IgD-negative memory B cell (primary cell): ENCODE measurements at regions not wholly inside any gene's neighbourhood (a gene's known extent, or its start where the extent isn't known, plus 50 kb on each side); places are given as distances from the start of the nearest gene placed in this dataset.

Experiments used
- H3K27ac Mint-ChIP-seq, 3 donors: one replicate each; pipeline ENCODE4 v1.8.0; 2020 to 2022; ENCODE audit warnings: mild to moderate bottlenecking in 3 of 3, mixed read lengths in 3 of 3, moderate library complexity in 1 of 3
- H3K27me3 Mint-ChIP-seq: one replicate; pipeline ENCODE4 v1.8.0; 2021; ENCODE audit warnings: mixed read lengths
- H3K36me3 Mint-ChIP-seq: one replicate; pipeline ENCODE4 v1.8.0; 2020; ENCODE audit warnings: mild to moderate bottlenecking, mixed read lengths
- H3K4me1 Mint-ChIP-seq, 3 donors: one replicate each; pipeline ENCODE4 v1.8.0; 2020 to 2022; ENCODE audit warnings: mixed read lengths in 3 of 3, mild to moderate bottlenecking in 1 of 3
- H3K4me3 Mint-ChIP-seq, 4 donors: one replicate each; pipeline ENCODE4 v1.8.0; 2020 to 2022; ENCODE audit warnings: mild to moderate bottlenecking in 4 of 4, mixed read lengths in 4 of 4, moderate library complexity in 3 of 4
- H3K9me3 Mint-ChIP-seq, 3 donors: one replicate each; pipeline ENCODE4 v1.8.0; 2020 to 2021; ENCODE audit warnings: mixed read lengths in 3 of 3, mild to moderate bottlenecking in 1 of 3

DNA sequence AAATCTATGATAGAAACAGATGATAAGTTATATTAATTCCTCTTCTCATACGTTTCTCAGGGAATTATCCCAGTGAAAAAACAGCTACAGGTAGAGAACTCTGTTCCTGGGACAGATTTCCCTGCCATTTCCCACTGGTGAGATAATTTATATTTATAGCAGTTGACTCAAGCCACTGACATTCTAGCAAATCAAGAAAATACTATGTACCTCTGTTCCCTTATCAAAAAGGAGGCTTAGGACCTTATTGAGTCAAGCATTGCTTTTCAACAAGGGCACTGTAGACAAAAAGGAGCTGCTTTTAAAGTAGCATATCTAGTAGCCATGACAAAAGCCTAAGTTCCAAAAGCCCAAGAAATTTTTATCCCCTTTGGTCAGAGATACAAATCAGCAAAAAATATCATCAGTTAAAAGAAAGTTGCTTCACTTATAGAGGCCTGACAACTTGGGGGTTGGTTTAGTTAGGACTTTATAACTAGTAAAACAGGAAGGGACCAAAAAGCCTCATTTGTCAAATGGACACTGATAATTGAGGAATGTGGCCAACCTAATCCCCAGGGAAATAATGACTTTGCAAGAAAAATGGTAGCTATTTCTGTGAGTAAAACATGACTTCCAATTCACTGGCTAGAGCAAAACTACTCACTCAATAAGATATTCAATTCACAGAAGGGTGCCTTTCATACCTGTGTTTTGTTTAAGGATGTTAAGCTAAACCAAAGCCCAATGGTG, 652.5 kb downstream of the SLITRK1 start:
- Mint-ChIP-seq H3K36me3 (no peaks in the 10 kb centered on the region), H3K9me3 (peaks cover 2 to 4% (median 3%) of the 10 kb centered on the region in 3 donors), H3K27me3 (no peaks in the 10 kb centered on the region), H3K4me3 (no peak overlapping the region), H3K27ac (no peak overlapping the region), H3K4me1 (no peaks in the 10 kb centered on the region)

GRCh38 chr13:83223546-83223945, 658.7 kb downstream of the SLITRK1 start:
- Mint-ChIP-seq H3K27ac (no peak overlapping the region), H3K36me3 (no peaks in the 10 kb centered on the region), H3K4me1 (no peaks in the 10 kb centered on the region)

DNA sequence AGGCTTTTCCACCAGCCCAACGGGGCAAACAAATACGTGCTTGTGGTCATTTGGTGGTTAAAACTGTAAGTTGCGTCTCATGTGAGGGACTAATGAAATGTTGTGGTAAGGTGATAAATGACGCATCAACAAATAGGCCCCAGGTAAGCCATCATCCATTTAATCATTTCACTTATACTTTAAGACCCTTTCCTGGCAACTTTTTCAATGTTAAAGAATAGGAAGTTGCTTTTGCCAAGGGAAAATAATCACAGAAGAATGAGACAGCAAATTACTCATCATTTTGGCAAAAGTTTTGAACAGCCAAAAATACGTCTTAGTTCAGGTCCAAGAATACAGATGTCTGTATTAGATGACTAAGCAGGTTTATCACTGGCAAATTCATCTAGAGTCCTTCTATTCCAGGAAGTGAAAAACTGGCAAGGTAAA, 660.4 kb downstream of the SLITRK1 start:
- Mint-ChIP-seq H3K9me3 (peaks cover 2 to 5% (median 4%) of the 10 kb centered on the region in 3 donors), H3K27ac (no peak overlapping the region), H3K4me3 (no peak overlapping the region), H3K36me3 (no peaks in the 10 kb centered on the region), H3K27me3 (no peaks in the 10 kb centered on the region), H3K4me1 (no peaks in the 10 kb centered on the region)

More at GRCh38 chr13:83223546-83223945, 658.7 kb downstream of the SLITRK1 start:
- H3K9me3 Mint-ChIP-seq, result peaks cover 2 to 5% (median 4%) of the 10 kb centered on the region in 3 donors
- H3K4me3 Mint-ChIP-seq, result no peak overlapping the region
- no peaks in the 10 kb centered on the region for H3K27me3 Mint-ChIP-seq

- no peaks in the 10 kb centered on the region for H3K27me3 Mint-ChIP-seq
- H3K9me3 Mint-ChIP-seq, result peaks cover 0 to 2% (median 1%) of the 10 kb centered on the region in 3 donors
- no peaks in the 10 kb centered on the region for H3K4me1 Mint-ChIP-seq
- no peak overlapping the region for H3K27ac Mint-ChIP-seq
- no peaks in the 10 kb centered on the region for H3K36me3 Mint-ChIP-seq
- H3K4me3 Mint-ChIP-seq, result peak overlapping the region in 1 of 4 donors; percentile 30
Observed at GRCh38 chr13:83221256-83221655, 661.0 kb downstream of the SLITRK1 start.

GRCh38 chr13:83220241-83220640, 662.0 kb downstream of the SLITRK1 start:
- Mint-ChIP-seq H3K27ac (no peak overlapping the region), H3K4me3 (no peak overlapping the region), H3K27me3 (no peaks in the 10 kb centered on the region)

DNA sequence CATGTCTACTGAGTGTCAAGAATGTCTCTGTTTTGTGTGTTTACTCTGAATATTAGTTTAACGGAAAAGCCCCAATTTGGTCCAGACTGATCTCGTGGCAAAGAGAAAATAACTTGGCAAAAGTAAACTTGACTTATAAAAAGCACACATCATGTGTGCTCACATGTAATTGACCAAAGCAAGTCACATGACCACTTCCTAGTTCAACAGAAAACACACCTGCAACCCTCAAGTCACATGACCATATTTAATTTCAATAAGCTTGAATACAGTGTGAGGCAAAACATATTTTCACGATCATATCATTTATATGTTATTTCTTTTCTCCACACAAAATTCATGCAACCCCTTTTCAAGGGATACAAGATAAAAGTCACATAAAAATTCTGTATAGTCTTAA, 662.4 kb downstream of the SLITRK1 start:
- peaks cover 1 to 4% (median 2%) of the 10 kb centered on the region in 3 donors for H3K9me3 Mint-ChIP-seq
- H3K4me1 Mint-ChIP-seq, result no peaks in the 10 kb centered on the region
- H3K27ac Mint-ChIP-seq, result peak overlapping the region in 1 of 3 donors; percentile 19
- no peaks in the 10 kb centered on the region for H3K36me3 Mint-ChIP-seq
- no peak overlapping the region for H3K4me3 Mint-ChIP-seq
- no peaks in the 10 kb centered on the region for H3K27me3 Mint-ChIP-seq

More at GRCh38 chr13:83220241-83220640, 662.0 kb downstream of the SLITRK1 start:
- peaks cover 0 to 2% (median 1%) of the 10 kb centered on the region in 3 donors for H3K9me3 Mint-ChIP-seq
- no peaks in the 10 kb centered on the region for H3K4me1 Mint-ChIP-seq
- no peaks in the 10 kb centered on the region for H3K36me3 Mint-ChIP-seq

DNA sequence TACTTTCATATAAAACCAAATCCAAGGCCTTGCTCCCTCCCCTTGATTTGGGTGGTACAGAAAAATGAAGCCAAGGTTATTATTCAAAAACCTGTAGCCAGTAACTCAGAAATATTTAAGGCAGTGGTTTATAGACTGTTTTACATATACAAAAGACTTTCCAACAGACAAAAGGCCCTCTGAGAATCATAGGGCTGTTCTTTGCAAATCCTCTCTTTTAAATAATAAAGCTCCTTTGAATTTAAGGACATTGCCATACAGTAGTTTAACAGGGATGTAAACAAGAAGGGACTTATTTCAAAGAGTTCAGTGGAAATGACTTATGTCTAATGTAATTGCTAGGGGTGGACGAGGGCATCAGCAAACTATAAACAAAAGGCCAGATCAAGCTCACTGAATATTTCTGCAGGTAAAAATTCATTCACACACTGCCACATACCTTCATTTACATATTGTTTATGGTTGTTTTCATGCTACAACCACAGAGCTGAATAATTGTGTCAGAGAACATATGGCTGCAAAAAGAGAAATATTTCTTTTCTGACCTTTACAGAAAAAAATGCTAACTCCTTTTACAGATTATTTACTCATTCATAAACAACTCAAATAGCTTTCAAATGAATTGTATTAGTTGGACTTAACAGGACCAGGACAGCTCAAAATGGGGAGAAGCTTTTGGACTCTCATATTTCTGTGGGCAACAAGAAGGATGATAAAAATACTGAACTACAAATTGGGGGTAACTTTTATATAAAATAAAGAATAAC, 665.6 kb downstream of the SLITRK1 start:
- Mint-ChIP-seq H3K4me1 (no peaks in the 10 kb centered on the region), H3K36me3 (no peaks in the 10 kb centered on the region), H3K27ac (no peak overlapping the region), H3K27me3 (no peaks in the 10 kb centered on the region), H3K9me3 (peaks cover 0 to 10% (median 2%) of the 10 kb centered on the region in 3 donors), H3K4me3 (no peak overlapping the region)

DNA sequence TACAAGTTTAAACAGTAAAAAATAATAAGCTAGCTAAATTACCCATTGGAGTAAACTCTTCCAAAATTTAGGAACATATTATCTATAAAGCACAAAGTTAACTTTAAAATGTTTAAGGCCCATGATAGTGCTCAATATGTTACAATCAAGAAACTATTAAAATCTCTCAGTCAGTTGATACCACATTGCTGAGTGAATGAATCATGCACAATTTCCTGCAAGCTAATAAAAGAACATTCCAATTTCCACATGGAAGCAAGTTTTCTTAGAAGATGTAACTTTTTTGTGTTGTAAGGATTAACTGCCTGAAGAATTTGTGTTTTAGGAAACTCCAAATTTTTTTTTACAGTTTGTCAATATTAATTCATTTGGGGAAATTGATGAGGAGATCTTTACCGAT, 666.6 kb downstream of the SLITRK1 start:
- Mint-ChIP-seq H3K4me1 (no peaks in the 10 kb centered on the region), H3K27ac (no peak overlapping the region), H3K4me3 (no peak overlapping the region), H3K27me3 (no peaks in the 10 kb centered on the region), H3K36me3 (no peaks in the 10 kb centered on the region), H3K9me3 (peaks cover 0 to 15% (median 2%) of the 10 kb centered on the region in 3 donors)

DNA sequence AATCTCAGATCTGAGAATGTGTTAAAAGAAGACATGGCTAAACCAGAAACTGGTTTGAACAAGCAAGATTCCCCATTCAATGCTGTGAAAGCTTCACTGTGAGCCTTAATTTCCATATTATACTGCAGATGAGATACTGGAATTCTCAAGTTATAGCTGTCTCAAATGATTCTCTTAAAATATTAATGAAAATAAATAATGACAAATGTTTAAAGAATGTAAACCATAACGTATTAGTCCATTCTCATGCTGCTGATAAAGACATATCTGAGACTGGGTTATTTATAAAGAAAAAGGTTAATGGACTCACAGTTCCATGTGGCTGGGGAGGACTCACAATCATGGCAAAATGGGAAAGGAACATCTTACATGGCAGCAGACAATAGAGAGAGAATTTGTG, 667.8 kb downstream of the SLITRK1 start:
- H3K4me1 Mint-ChIP-seq, result no peaks in the 10 kb centered on the region
- no peaks in the 10 kb centered on the region for H3K36me3 Mint-ChIP-seq
- no peak overlapping the region for H3K4me3 Mint-ChIP-seq
- no peaks in the 10 kb centered on the region for H3K27me3 Mint-ChIP-seq
- H3K9me3 Mint-ChIP-seq, result peaks cover 0 to 15% (median 0%) of the 10 kb centered on the region in 3 donors
- no peak overlapping the region for H3K27ac Mint-ChIP-seq

DNA sequence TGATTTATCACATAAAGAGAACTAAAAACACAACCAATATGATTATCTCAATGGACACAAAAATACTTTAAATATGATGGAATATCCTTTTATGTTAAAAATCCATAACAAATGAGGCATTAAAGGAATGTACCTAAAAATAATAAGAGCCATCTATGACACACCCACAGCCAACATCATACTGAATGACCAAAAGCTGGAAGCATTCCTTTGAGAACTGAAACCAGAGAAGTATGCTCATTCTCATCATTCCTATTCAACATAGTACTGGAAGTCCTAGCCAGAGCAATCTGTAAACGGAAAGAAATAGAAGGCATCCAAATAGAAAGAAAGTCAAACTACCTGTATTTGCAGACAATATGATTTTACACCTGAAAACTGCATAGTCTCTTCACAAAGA, 671.0 kb downstream of the SLITRK1 start:
- Mint-ChIP-seq H3K4me1 (no peaks in the 10 kb centered on the region), H3K27ac (no peak overlapping the region), H3K36me3 (no peaks in the 10 kb centered on the region), H3K27me3 (no peaks in the 10 kb centered on the region), H3K4me3 (no peak overlapping the region), H3K9me3 (peaks cover 0 to 15% (median 0%) of the 10 kb centered on the region in 3 donors)

- Mint-ChIP-seq H3K36me3 (no peaks in the 10 kb centered on the region), H3K27me3 (no peaks in the 10 kb centered on the region), H3K4me3 (no peak overlapping the region), H3K27ac (no peak overlapping the region), H3K4me1 (no peaks in the 10 kb centered on the region), H3K9me3 (peaks cover 0 to 18% (median 0%) of the 10 kb centered on the region in 3 donors)
Observed at GRCh38 chr13:83204886-83205285, 677.4 kb downstream of the SLITRK1 start.

GRCh38 chr13:83201506-83201905, 680.8 kb downstream of the SLITRK1 start:
- H3K4me3 Mint-ChIP-seq, result no peak overlapping the region
- no peaks in the 10 kb centered on the region for H3K4me1 Mint-ChIP-seq
- H3K27me3 Mint-ChIP-seq, result no peaks in the 10 kb centered on the region
- H3K36me3 Mint-ChIP-seq, result no peaks in the 10 kb centered on the region
- peaks cover 0 to 20% (median 0%) of the 10 kb centered on the region in 3 donors for H3K9me3 Mint-ChIP-seq
- no peak overlapping the region for H3K27ac Mint-ChIP-seq

DNA sequence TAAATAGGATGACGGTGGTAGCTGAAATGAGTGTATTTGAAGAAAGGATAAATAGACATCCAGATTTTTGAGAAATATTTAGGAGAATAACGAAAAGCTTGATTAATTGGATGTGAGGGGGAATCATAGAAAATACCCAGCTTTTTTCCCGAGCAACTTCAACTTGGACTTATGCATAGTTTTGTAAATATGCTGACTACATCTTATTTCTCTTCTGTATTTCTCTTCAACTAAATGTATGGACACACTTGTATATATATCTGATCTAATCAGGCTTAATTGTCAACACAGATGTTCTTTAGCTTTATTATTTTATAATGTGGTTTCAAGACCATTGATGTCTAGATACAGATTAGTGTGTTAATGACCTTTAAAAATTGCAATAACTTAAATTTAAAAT, 685.0 kb downstream of the SLITRK1 start:
- Mint-ChIP-seq H3K27ac (no peak overlapping the region), H3K9me3 (peaks cover 2 to 15% (median 3%) of the 10 kb centered on the region in 3 donors), H3K36me3 (no peaks in the 10 kb centered on the region), H3K4me1 (no peaks in the 10 kb centered on the region), H3K27me3 (no peaks in the 10 kb centered on the region), H3K4me3 (no peak overlapping the region)

DNA sequence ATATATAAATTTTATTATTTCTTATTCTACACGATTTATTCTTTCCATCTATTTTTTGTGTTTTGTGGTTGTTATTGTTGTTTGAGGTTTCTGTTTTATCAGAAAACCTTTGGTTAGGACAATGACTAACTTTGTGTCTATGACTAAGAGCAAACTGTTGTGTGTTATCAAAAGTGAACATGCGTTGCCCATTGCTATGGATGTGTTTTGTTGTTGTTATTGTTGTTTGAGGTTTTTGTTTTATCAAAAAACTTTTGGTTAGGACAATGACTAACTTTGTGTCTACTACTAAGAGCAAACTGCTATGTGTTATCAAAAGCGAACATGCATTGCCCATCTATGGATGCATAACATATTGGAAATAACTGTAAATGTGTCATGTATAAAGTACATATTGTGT, 692.3 kb downstream of the SLITRK1 start:
- no peak overlapping the region for H3K4me3 Mint-ChIP-seq
- no peaks in the 10 kb centered on the region for H3K4me1 Mint-ChIP-seq
- no peaks in the 10 kb centered on the region for H3K36me3 Mint-ChIP-seq
- H3K9me3 Mint-ChIP-seq, result peaks cover 9 to 20% (median 11%) of the 10 kb centered on the region in 3 donors
- no peaks in the 10 kb centered on the region for H3K27me3 Mint-ChIP-seq
- no peak overlapping the region for H3K27ac Mint-ChIP-seq

DNA sequence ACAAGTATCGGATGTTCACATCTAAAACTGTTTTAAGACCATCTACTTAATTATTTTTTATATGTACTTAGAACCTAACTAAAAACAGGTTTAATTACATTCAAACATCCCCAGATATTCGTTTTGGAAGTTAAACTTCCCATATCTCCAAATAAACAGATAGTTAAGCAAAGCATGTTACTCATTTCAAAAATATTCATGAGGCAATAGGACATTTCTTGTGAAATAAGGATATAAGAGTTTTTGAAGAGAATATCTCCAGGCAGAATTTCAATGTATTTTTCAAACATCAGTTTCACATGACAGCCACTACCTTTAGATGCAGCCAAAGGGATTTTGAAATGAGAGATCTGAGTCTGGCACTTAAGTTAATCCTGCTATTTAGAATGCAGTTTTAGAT, 697.5 kb downstream of the SLITRK1 start:
- H3K36me3 Mint-ChIP-seq, result no peaks in the 10 kb centered on the region
- H3K4me1 Mint-ChIP-seq, result no peaks in the 10 kb centered on the region
- H3K27me3 Mint-ChIP-seq, result no peaks in the 10 kb centered on the region
- H3K27ac Mint-ChIP-seq, result no peak overlapping the region
- H3K9me3 Mint-ChIP-seq, result peaks cover 9 to 20% (median 12%) of the 10 kb centered on the region in 3 donors
- no peak overlapping the region for H3K4me3 Mint-ChIP-seq
